Stomach (tissue), 4 donors: ENCODE measurements at regions not wholly inside any gene's neighbourhood (a gene's known extent, or its start where the extent isn't known, plus 50 kb on each side); places are given as distances from the start of the nearest gene placed in this dataset.

ENCODE experiments used
- EP300 ChIP-seq: sonication (generic); formaldehyde crosslinking; IDR thresholded peaks from one replicate; pipeline ENCODE4 v1.6.1; 2017; ENCODE audit warnings: antibody characterized with exemption
- POLR2A ChIP-seq, 4 donors: fragments of 450-650 bp; IDR thresholded peaks; one replicate each; pipeline ENCODE4 v1.6.1; 2016; ENCODE audit warnings: antibody characterized with exemption in 4 of 4, control low read depth in 2 of 4, mild to moderate bottlenecking in 1 of 4, moderate library complexity in 1 of 4
- POLR2AphosphoS5 ChIP-seq, 3 donors: sonication (generic); formaldehyde crosslinking; IDR thresholded peaks; one replicate each; pipeline ENCODE4 v1.6.1; 2016; ENCODE audit warnings: antibody characterized with exemption in 3 of 3
- TF ChIP-seq, protein P1 (sequence below), 7 experiments: fragments of 450-650 bp in 4 of 7; fragments of 200-600 bp in 3 of 7; sonication (generic) in 3 of 7; IDR thresholded peaks; one replicate each; pipeline ENCODE4 v1.5.1; 2016 to 2019; ENCODE audit warnings: antibody characterized with exemption in 7 of 7, control low read depth in 2 of 7, mild to moderate bottlenecking in 1 of 7

GRCh38 chr14:86852530-86852929 is 1140.5 kb downstream of the GALC start:
- TF ChIP-seq, protein P1, sequence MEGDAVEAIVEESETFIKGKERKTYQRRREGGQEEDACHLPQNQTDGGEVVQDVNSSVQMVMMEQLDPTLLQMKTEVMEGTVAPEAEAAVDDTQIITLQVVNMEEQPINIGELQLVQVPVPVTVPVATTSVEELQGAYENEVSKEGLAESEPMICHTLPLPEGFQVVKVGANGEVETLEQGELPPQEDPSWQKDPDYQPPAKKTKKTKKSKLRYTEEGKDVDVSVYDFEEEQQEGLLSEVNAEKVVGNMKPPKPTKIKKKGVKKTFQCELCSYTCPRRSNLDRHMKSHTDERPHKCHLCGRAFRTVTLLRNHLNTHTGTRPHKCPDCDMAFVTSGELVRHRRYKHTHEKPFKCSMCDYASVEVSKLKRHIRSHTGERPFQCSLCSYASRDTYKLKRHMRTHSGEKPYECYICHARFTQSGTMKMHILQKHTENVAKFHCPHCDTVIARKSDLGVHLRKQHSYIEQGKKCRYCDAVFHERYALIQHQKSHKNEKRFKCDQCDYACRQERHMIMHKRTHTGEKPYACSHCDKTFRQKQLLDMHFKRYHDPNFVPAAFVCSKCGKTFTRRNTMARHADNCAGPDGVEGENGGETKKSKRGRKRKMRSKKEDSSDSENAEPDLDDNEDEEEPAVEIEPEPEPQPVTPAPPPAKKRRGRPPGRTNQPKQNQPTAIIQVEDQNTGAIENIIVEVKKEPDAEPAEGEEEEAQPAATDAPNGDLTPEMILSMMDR (IDR thresholded peaks at IDR 0.05), result no peak
- TF ChIP-seq POLR2A (IDR thresholded peaks at IDR 0.05) (no peak), POLR2AphosphoS5 (IDR thresholded peaks at IDR 0.05) (no peak), EP300 (no peak)
